H9 (cell line): ENCODE measurements at regions not wholly inside any gene's neighbourhood (a gene's known extent, or its start where the extent isn't known, plus 50 kb on each side); places are given as distances from the start of the nearest gene placed in this dataset.

Experiments used
- DNase-seq: peaks from one replicate; pipeline ENCODE4 v3.0.0-alpha.2; 2017
- H2AFZ ChIP-seq: one replicate; pipeline ENCODE4 v1.6.1; 2013; ENCODE audit warnings: mild to moderate bottlenecking, low read length, control low read depth, moderate library complexity
- H2AK5ac ChIP-seq: 2 replicates; pipeline ENCODE4 v1.6.1; 2013; ENCODE audit warnings: low read length, control low read depth, mixed read lengths; ENCODE audit not compliant: insufficient read length
- H2BK120ac ChIP-seq: one replicate; pipeline ENCODE4 v1.6.1; 2013; ENCODE audit warnings: low read depth, mild to moderate bottlenecking, low read length, control low read depth, inconsistent platforms; ENCODE audit not compliant: poor library complexity, severe bottlenecking
- H2BK12ac ChIP-seq: 2 replicates; pipeline ENCODE4 v1.6.1; 2013; ENCODE audit warnings: low read length, control low read depth, mixed read lengths, low read depth; ENCODE audit not compliant: insufficient read length
- H2BK15ac ChIP-seq: 2 replicates; pipeline ENCODE4 v1.6.1; 2013; ENCODE audit warnings: low read depth, low read length, control low read depth
- H2BK20ac ChIP-seq: one replicate; pipeline ENCODE4 v1.6.1; 2013; ENCODE audit warnings: low read depth, mild to moderate bottlenecking, low read length, control low read depth, inconsistent platforms; ENCODE audit not compliant: poor library complexity, severe bottlenecking
- H2BK5ac ChIP-seq: 2 replicates; pipeline ENCODE4 v1.6.1; 2013; ENCODE audit warnings: low read length, control low read depth, mixed read lengths; ENCODE audit not compliant: insufficient read length
- H3K14ac ChIP-seq: 2 replicates; pipeline ENCODE4 v1.6.1; 2013; ENCODE audit warnings: low read length, control low read depth; ENCODE audit not compliant: insufficient read depth
- H3K18ac ChIP-seq: 2 replicates; pipeline ENCODE4 v1.6.1; 2013; ENCODE audit warnings: low read depth, mild to moderate bottlenecking, mixed read lengths, low read length, control low read depth; ENCODE audit not compliant: insufficient read length
- H3K23ac ChIP-seq: 2 replicates; pipeline ENCODE4 v1.6.1; 2013; ENCODE audit warnings: low read length, control low read depth, mixed read lengths, low read depth; ENCODE audit not compliant: insufficient read length
- H3K23me2 ChIP-seq: 2 replicates; pipeline ENCODE4 v1.6.1; 2013; ENCODE audit warnings: low read depth, mild to moderate bottlenecking, mixed read lengths, low read length, control low read depth; ENCODE audit not compliant: insufficient read length, poor library complexity, severe bottlenecking
- H3K27ac ChIP-seq: 2 replicates; pipeline ENCODE4 v1.5.1; 2013; ENCODE audit warnings: low read length, control low read depth, mixed read lengths, low read depth; ENCODE audit not compliant: insufficient read length
- H3K27me3 ChIP-seq: 2 replicates; pipeline ENCODE4 v1.6.1; 2013; ENCODE audit warnings: low read length, control low read depth, inconsistent platforms; ENCODE audit not compliant: insufficient read depth
- H3K4ac ChIP-seq: 2 replicates; pipeline ENCODE4 v1.6.1; 2013; ENCODE audit warnings: low read depth, mild to moderate bottlenecking, control low read depth, inconsistent platforms, low read length, moderate library complexity
- H3K4me1 ChIP-seq: 2 replicates; pipeline ENCODE4 v1.6.1; 2013; ENCODE audit warnings: low read length, control low read depth, inconsistent platforms; ENCODE audit not compliant: insufficient read depth
- H3K4me2 ChIP-seq: 2 replicates; pipeline ENCODE4 v1.6.1; 2013; ENCODE audit warnings: low read length, control low read depth, mixed read lengths; ENCODE audit not compliant: insufficient read length, insufficient read depth
- H3K56ac ChIP-seq: 2 replicates; pipeline ENCODE4 v1.6.1; 2013; ENCODE audit warnings: low read depth, mild to moderate bottlenecking, mixed read lengths, low read length, control low read depth; ENCODE audit not compliant: insufficient read length
- H3K79me1 ChIP-seq: 2 replicates; pipeline ENCODE4 v1.6.1; 2013; ENCODE audit warnings: low read depth, mild to moderate bottlenecking, moderate library complexity, low read length, control low read depth, inconsistent platforms; ENCODE audit not compliant: insufficient read depth, poor library complexity, severe bottlenecking
- H3K79me2 ChIP-seq: 2 replicates; pipeline ENCODE4 v1.6.1; 2013; ENCODE audit warnings: low read length, control low read depth, inconsistent platforms; ENCODE audit not compliant: insufficient read depth
- H3K9ac ChIP-seq: 2 replicates; pipeline ENCODE4 v1.6.1; 2013; ENCODE audit warnings: low read length, control low read depth, mixed read lengths; ENCODE audit not compliant: insufficient read length; ENCODE audit errors: extremely low read depth
- H3K9me3 ChIP-seq: one replicate; pipeline ENCODE4 v1.6.1; 2013; ENCODE audit warnings: low read depth, low read length, inconsistent platforms; ENCODE audit not compliant: control insufficient read depth
- H3T11ph ChIP-seq: one replicate; pipeline ENCODE4 v1.6.1; 2013; ENCODE audit warnings: mild to moderate bottlenecking, low read length, control low read depth, inconsistent platforms
- H4K20me1 ChIP-seq: one replicate; pipeline ENCODE4 v1.6.1; 2013; ENCODE audit not compliant: control insufficient read depth, insufficient read length, insufficient read depth
- H4K5ac ChIP-seq: 2 replicates; pipeline ENCODE4 v1.6.1; 2013; ENCODE audit warnings: low read depth, mild to moderate bottlenecking, mixed read lengths, low read length, control low read depth; ENCODE audit not compliant: insufficient read length
- H4K8ac ChIP-seq: replicated peaks from 2 replicates; pipeline ENCODE4 v1.6.1; 2013; ENCODE audit warnings: low read length, control low read depth, mixed read lengths, low read depth; ENCODE audit not compliant: insufficient read length
- H4K91ac ChIP-seq: 2 replicates; pipeline ENCODE4 v1.6.1; 2013; ENCODE audit warnings: low read depth, mild to moderate bottlenecking, moderate library complexity, mixed read lengths, low read length, control low read depth; ENCODE audit not compliant: insufficient read length
- H3K27ac Mint-ChIP-seq, 3 experiments: 2 replicates in 2 of 3; 3 replicates in 1 of 3; pipeline ENCODE4 v1.8.0; 2020 to 2021; ENCODE audit warnings: mixed read lengths in 3 of 3, mild to moderate bottlenecking in 1 of 3, moderate library complexity in 1 of 3
- H3K27me3 Mint-ChIP-seq: 2 replicates; pipeline ENCODE4 v1.8.0; 2021; ENCODE audit warnings: low read depth, mild to moderate bottlenecking, moderate library complexity, mixed read lengths
- H3K36me3 Mint-ChIP-seq, 3 experiments: 2 replicates in 2 of 3; 3 replicates in 1 of 3; pipeline ENCODE4 v1.8.0; 2020 to 2021; ENCODE audit warnings: low read depth in 3 of 3, mixed read lengths in 3 of 3; ENCODE audit not compliant: insufficient read depth in 1 of 3
- H3K4me1 Mint-ChIP-seq, 2 experiments: 2 replicates each; pipeline ENCODE4 v1.8.0; 2020; ENCODE audit warnings: mixed read lengths in 2 of 2
- H3K4me3 Mint-ChIP-seq, 2 experiments: 2 replicates in 1 of 2; 3 replicates in 1 of 2; pipeline ENCODE4 v1.8.0; 2020 to 2021; ENCODE audit warnings: mild to moderate bottlenecking in 2 of 2, mixed read lengths in 2 of 2, moderate library complexity in 1 of 2
- H3K9me3 Mint-ChIP-seq, 2 experiments: 2 replicates in 1 of 2; 3 replicates in 1 of 2; pipeline ENCODE4 v1.8.0; 2020; ENCODE audit warnings: mild to moderate bottlenecking in 2 of 2, mixed read lengths in 2 of 2, moderate library complexity in 1 of 2
- CTCF ChIP-seq: fragments of 200-600 bp; sonication (generic); conservative IDR thresholded peaks from 3 replicates; pipeline ENCODE4 v1.8.0; 2021; ENCODE audit warnings: antibody characterized with exemption, mild to moderate bottlenecking
- WGBS: extraction: QIAGEN DNeasy Blood & Tissue Kit; methylation state at CpG from one replicate; pipeline ENCODE4 v1.1.7; 2013; ENCODE audit warnings: missing lambda C conversion rate, low lambda C conversion rate, mixed read lengths; ENCODE audit not compliant: insufficient read length; ENCODE audit errors: extremely low coverage; 5-methylcytosine and 5-hydroxymethylcytosine counted together

- H4K8ac ChIP-seq, result no peak overlapping the region
These were observed 563.3 kb upstream of the POM121L12 start for GRCh38 chr7:52472006-52472620.

More at GRCh38 chr7:52472006-52472620, 563.3 kb upstream of the POM121L12 start:
- Mint-ChIP-seq H3K27me3 (no peaks in the 10 kb centered on the region), H3K27ac (no peak overlapping the region), H3K36me3 (no peaks in the 10 kb centered on the region; a peak in 1 of 7 replicates), H3K4me1 (0 out of 4 replicates have a peak, but pooled peaks cover 0 to 3% of the 10 kb centered on the region in 2 experiments), H3K9me3 (no peaks in the 10 kb centered on the region; a peak in 1 of 5 replicates), H3K4me3 (no peak overlapping the region)
- H3K9me3 ChIP-seq, result no peaks in the 10 kb centered on the region
- H3K18ac ChIP-seq, result no peak overlapping the region
- no peaks in the 10 kb centered on the region for H3K79me2 ChIP-seq
- no CpG with 5 or more reads among the region's 4 CpGs for WGBS
- H2AK5ac ChIP-seq, result no peak overlapping the region
- no peak overlapping the region for H2BK5ac ChIP-seq
- H2BK20ac ChIP-seq, result no peak overlapping the region
- H3K56ac ChIP-seq, result no peak overlapping the region
- H2AFZ ChIP-seq, result no peak overlapping the region
- no peaks in the 10 kb centered on the region for H3K4me1 ChIP-seq
- no peak overlapping the region for H3T11ph ChIP-seq
- H3K23me2 ChIP-seq, result no peaks in the 10 kb centered on the region
- no peak overlapping the region for H3K4ac ChIP-seq
- H3K27ac ChIP-seq, result no peak overlapping the region
- no peak overlapping the region for H2BK15ac ChIP-seq
- H4K5ac ChIP-seq, result no peak overlapping the region
- DNase-seq, result no peak
- H3K9ac ChIP-seq, result no peak overlapping the region
- no peaks in the 10 kb centered on the region for H3K27me3 ChIP-seq
- H4K91ac ChIP-seq, result no peak overlapping the region
- no peaks in the 10 kb centered on the region for H3K79me1 ChIP-seq
- no peak overlapping the region for H2BK120ac ChIP-seq
- H3K14ac ChIP-seq, result no peak overlapping the region
- no peaks in the 10 kb centered on the region for H4K20me1 ChIP-seq
- H2BK12ac ChIP-seq, result no peak overlapping the region
- no peak overlapping the region for H3K23ac ChIP-seq
- no peak for TF ChIP-seq CTCF
- H3K4me2 ChIP-seq, result no peak overlapping the region
